ENCODE measurements at regions not wholly inside any gene's neighbourhood (a gene's known extent, or its start where the extent isn't known, plus 50 kb on each side); places are given as distances from the start of the nearest gene placed in this dataset.

DNA sequence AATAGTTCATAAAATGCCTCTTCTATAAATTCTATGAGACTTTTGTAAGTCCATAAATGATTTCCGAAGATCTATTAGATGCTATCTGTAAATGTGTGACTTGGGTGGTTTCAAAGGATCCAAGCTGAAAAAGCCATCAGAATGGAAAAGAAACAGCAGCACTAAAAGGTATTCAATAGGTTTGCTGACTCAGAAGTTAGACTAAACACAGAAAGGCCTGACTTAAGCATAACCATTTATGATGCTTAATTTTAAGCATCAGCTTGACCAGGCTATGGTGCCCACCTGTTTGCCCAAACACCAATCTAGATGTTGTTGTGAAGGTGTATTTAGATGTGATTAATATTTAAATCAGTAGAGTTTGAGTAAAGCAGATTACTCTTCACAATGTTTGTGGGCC lies 513.5 kb downstream of the TFAP2A start:
- Histone ChIP-seq H3K4me3 (no peak overlapping the region), H3K9me3 (peaks cover 0 to 8% (median 0%) of the 10 kb centered on the region in 11 donors), H3K36me3 (no peaks in the 10 kb centered on the region), H3K27ac (no peak overlapping the region), H3K4me1 (no peaks in the 10 kb centered on the region), H3K27me3 (no peaks in the 10 kb centered on the region)
- TF ChIP-seq, protein P1, sequence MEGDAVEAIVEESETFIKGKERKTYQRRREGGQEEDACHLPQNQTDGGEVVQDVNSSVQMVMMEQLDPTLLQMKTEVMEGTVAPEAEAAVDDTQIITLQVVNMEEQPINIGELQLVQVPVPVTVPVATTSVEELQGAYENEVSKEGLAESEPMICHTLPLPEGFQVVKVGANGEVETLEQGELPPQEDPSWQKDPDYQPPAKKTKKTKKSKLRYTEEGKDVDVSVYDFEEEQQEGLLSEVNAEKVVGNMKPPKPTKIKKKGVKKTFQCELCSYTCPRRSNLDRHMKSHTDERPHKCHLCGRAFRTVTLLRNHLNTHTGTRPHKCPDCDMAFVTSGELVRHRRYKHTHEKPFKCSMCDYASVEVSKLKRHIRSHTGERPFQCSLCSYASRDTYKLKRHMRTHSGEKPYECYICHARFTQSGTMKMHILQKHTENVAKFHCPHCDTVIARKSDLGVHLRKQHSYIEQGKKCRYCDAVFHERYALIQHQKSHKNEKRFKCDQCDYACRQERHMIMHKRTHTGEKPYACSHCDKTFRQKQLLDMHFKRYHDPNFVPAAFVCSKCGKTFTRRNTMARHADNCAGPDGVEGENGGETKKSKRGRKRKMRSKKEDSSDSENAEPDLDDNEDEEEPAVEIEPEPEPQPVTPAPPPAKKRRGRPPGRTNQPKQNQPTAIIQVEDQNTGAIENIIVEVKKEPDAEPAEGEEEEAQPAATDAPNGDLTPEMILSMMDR (IDR thresholded peaks at IDR 0.05) = no peak
- DNase-seq = no peak
- intact Hi-C loops (cut with DNase I) = no loop called here
- ATAC-seq = no peak
- WGBS, 2 donors = 76 to 86% methylated on average over 1 of the region's 1 CpG

DNA sequence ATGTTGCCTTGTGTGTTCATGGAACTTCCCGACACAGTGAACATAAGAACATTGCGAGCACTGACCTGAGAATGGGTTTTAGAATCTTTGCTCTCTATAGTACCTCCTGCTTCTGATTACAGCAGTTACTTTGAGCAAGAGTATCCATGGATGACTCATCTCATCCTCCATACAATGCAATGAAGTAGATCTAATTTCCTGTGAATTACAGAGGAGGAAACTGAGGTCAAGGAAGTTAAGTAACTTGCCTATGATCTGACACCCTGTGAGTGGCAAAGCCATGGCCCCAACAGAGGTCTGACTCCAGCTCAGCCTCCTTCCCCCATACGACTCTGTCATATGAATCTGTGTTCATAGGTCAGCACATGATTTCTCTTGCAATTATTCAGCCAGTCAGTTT lies 518.1 kb downstream of the TFAP2A start:
- ATAC-seq = no peak
- intact Hi-C loops (cut with DNase I) = no loop called here

DNA sequence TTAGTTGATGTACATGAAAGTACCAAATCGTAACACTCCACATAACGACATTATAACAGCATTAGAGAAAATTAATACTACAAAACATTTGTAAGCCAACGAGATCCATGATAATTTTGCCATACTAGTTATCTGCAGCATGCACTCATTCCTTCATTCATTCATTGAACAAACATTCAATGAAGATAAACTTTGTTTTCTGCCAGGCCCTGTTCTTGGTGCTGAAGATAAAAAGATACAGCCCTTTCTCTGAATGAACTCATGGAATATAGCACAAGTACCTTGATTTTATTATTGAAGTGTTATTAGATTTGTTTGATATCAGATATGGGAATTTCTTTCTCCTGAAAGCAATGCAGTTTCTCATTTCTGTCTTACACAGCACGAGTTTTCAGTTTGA lies 524.0 kb downstream of the TFAP2A start:
- intact Hi-C loops (cut with DNase I) = no loop called here
- H3K9me3 ChIP-seq = peaks cover 0 to 27% (median 3%) of the 10 kb centered on the region in 11 donors
- H3K4me1 ChIP-seq = no peaks in the 10 kb centered on the region
- no peaks in the 10 kb centered on the region for H3K27me3 ChIP-seq
- 71 to 77% methylated on average over 4 of the region's 4 CpGs for WGBS, 2 donors
- H3K27ac ChIP-seq = no peak overlapping the region
- DNase-seq (no peak), ATAC-seq (no peak)
- TF ChIP-seq, protein P1 (IDR thresholded peaks at IDR 0.05) = no peak
- no peak overlapping the region for H3K4me3 ChIP-seq
- no peaks in the 10 kb centered on the region for H3K36me3 ChIP-seq

More for the DNA sequence above, 518.1 kb downstream of the TFAP2A start:
- Histone ChIP-seq H3K27me3 (no peaks in the 10 kb centered on the region), H3K4me1 (no peaks in the 10 kb centered on the region), H3K36me3 (no peaks in the 10 kb centered on the region), H3K4me3 (no peak overlapping the region), H3K27ac (no peak overlapping the region), H3K9me3 (peaks cover 0 to 8% (median 0%) of the 10 kb centered on the region in 11 donors)
- no peak for DNase-seq
- TF ChIP-seq, protein P1 (IDR thresholded peaks at IDR 0.05) = no peak
- whole genome bisulfite sequencing, 2 donors = 75 to 80% methylated on average over 3 of the region's 3 CpGs

DNA sequence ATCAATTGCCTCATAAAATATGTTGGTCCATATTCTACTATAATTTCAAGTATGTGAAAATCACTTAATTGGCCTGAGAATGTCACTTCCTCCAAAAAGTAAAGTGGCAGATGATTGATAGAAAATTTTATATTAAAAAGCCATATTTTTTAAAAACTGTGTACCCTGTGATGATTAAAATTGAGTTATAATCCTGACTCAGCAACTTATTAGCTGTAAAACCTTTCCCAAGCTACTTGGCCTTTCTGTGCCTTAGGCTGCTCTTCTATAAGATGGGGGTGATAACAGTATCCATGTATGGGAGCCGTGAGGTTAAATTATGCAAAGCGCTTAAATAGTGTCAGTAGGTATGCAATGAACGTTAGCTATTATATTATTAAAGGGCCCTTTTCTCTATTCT lies 524.4 kb downstream of the TFAP2A start:
- Histone ChIP-seq H3K27ac (no peak overlapping the region), H3K4me1 (no peaks in the 10 kb centered on the region), H3K27me3 (no peaks in the 10 kb centered on the region), H3K4me3 (no peak overlapping the region), H3K9me3 (peaks cover 0 to 30% (median 3%) of the 10 kb centered on the region in 11 donors), H3K36me3 (no peaks in the 10 kb centered on the region)
- DNase-seq (no peak), ATAC-seq (no peak)
- WGBS, 2 donors = 81 to 87% methylated on average over 3 of the region's 3 CpGs
- intact Hi-C loops (cut with DNase I) = no loop called here
- TF ChIP-seq, protein P1 (IDR thresholded peaks at IDR 0.05) = no peak
